GM18870 (cell line): ENCODE measurements at regions not wholly inside any gene's neighbourhood (a gene's known extent, or its start where the extent isn't known, plus 50 kb on each side); places are given as distances from the start of the nearest gene placed in this dataset.
"Not testable (repeated sequence)": the region's sequence is repeated elsewhere in the genome, so short reads cannot be mapped to it uniquely, and the experiment has no call there.

Experiments used
- ATAC-seq: cut with Tn5 transposase; IDR thresholded peaks from one replicate; pipeline ENCODE4 v1.9.1; 2021; ENCODE audit warnings: moderate library complexity; ENCODE audit not compliant: unreplicated experiment

DNA sequence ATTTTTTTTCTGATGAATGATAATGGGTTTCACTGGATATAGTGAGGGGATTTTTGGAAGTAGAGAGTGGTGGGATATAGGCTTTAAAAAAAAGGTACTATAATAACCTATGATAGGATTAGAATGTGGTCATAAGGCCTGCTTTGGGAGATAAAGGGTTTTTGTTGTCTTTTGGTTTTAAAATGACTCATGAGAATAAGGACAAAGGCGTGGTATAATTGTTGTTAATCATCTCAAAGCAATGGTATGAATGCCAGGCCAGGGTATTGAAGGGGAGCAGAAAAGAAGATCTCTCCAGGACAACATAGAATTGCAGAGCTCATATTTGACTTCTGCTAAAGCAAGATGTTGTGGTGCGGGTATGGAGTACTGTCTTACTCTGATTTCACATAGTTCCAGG lies 579.4 kb downstream of the JRKL start:
- no peak for ATAC-seq

DNA sequence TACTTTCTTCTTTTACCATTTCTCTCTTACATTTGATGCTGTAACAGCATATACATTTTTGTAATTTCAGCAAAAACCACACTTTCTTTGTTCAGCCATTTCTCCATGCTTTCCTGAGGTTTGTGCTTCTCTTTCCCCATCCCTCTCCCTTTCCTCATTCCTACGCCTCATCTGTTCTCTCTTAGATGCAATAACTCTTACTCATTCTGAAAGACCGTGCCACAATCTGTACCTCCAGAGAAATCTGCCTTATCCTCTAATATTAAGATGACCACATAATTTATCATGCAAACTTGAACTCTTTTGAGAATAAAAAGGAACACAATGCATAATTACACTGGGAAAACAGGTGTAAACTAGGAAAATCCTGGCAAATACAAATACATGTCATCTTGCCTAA lies 588.9 kb downstream of the JRKL start:
- ATAC-seq = no peak

DNA sequence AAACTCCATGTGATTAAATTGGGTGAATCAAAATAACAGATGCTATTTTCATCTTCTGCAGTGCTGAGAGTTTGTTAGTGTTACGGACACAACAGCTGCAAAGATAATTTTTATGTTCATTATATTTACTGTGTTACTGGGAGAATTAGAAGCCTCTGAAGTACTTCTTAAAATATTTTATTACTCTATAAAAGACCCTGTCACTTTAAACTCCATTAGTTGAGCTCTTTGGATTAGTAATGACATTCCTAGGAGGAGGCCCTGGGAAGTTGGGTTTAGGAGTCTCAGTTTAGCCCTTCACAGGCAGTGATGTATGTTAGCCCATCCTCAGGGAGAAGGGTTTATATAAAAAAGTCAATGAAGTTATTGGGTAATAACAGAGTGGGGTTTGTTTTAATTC lies 596.7 kb downstream of the JRKL start:
- no peak for ATAC-seq

DNA sequence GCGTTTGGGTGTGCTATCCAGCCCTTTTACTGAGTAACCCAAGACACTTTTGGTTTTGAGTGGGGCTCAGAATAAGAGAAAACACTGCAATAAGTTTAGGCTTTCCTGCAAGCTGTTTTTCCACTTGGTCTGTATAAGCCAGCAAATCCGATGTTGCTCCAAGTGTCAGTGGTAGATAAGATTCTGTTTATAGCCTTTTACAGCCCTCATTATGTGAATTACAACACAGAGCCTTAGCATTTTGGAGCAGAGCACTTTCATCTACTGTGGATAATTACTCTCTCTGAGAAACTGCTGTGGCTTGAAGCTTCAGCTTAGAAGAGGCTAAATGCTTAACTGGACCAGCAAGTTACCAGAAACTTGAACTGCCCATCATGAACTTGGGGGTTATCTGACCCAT lies 601.1 kb downstream of the JRKL start:
- no peak for ATAC-seq

DNA sequence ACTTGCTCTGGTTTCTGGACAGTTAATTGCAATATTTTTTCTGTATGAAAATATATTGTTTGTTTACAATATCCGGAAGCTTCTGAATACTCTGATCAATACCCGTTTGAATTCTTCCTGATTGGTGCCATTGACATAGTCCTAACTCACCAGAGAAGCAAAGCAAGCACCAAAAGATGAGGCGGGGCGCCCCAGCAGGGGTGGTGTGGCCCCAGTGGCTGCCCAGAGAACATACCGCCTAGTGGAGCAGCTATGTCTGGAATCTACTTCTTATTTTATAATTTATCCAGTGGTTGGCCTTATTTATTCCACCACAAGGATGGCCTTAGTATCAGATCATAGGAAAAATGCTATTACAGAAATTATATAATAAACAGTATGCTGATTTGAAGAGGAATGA lies 610.7 kb downstream of the JRKL start:
- ATAC-seq = no peak

DNA sequence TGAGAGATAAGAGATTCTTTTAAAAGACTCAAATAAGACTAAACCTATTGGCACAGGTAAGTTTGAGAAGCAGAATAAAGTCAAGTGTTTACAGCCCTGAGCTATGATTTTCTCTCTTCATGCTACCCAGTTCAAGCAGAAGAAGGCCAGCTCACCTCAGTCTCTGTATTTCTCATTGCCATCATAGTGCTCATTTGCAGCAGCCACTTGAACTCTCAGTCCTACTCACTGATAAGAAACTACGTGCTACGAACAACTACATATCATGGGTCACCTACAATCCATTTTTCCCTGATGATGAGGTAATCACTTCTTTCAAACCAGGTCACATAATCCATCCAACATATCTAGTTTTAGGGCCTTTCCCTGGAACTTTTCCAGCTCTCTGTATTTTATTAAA lies 617.5 kb downstream of the JRKL start:
- ATAC-seq = no peak

DNA sequence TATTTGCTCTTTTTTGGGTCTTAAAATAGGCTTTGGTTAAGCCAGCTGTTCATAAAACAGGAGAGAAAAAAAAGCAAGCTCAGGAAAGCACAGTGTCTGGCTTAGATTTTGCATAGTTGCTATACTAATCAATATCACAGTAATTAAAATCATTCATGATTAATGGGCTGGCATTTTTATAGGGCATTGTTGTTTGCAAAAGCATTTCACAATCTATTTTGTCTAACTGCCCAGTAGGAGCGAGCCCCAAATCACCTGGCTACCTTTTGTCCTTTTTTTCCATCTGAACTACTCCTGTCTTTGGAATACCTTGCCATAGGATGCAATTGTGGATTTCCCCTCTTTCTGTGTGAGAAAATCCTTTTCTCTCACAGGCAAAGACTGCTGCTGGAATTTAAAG lies 619.8 kb downstream of the JRKL start:
- no peak for ATAC-seq

DNA sequence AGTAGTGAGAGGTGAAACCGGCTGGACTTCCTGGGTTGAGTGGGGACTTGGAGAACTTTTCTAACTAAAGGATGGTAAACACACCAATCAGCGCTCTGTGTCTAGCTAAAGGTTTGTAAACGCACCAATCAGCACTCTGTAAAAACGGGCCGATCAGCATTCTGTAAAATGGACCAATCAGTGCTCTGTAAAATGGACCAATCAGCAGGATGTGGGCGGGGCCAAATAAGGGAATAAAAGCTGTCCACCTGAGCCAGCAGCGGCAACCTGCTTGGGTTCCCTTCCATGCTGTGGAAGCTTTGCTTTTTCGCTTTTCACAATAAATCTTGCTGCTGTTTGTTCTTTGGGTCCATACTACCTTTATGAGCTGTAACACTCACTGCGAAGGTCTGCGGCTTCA lies 621.2 kb downstream of the JRKL start:
- not testable (repeated sequence) for ATAC-seq

DNA sequence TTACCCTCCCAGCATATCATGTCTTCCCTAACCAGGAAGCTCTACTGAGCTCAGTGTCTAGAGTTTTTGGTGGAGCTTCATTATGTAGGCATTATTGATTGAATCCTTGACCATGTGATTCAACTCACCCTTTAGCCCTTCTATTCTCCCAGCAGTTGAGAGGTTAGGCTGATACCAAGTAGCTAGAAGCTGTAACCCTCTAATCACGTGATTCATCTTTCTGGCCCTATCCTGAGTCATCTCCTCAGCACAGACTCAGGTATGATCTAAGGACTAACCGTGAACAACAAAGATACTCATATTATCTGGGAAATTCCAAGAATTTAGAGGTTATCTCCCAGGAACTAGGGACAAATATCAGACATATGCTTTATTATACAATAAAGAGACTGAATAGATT lies 625.5 kb downstream of the JRKL start:
- no peak for ATAC-seq

DNA sequence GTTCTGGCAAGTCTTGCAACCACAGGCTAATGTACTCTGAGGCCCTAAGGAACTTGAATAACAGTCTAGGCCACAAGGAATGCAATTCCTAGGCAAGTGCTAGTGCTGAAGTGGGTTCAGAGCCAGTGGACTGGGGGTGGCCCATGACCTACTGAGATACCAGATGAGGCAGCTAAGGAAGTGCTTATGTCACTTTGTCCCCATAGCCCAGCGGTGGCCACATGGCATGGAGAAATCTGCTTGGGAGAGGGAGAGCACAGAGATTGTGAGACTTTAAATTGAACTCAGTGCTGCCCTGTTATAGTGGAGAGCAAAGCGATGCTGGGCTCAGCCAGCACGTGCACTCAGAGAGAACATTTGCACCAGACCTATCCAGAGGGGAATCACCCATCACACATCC lies 629.5 kb downstream of the JRKL start:
- ATAC-seq = no peak

DNA sequence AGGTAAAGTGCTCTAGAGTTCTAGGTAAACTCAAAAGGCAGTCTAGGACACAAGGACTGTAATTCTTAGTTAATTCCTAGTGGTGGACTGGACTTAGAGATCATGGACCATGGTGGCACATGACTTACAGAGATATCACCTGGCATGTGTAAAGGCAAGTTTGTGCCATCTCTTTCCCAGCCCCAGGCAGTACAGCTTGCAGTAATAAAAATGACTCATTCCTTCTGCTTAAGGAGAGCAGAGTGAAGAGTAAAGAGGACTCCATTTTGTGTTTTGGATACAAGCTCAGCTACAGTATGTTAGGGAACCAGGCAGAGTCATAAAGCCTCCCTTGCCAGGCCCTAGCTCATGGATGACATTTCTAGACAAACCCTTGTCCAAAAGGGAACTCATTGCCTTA lies 629.9 kb downstream of the JRKL start:
- no peak for ATAC-seq

DNA sequence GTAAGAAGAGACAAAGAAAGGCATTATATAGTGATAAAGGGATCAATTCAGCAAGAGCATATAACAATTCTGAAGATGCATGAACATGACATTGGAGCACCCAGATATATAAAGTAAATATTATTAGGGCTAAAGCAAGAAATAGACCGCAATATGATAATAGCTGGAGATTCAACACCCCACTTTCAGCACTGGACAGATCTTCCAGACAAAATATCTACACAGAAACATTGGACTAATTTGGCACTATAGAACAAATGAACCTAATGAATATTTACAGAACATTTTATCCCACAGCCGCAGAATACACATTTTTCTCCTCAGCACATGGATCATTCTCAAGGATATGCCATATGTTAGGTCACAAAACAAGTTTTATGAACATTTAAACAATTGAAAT lies 633.1 kb downstream of the JRKL start:
- no peak for ATAC-seq

DNA sequence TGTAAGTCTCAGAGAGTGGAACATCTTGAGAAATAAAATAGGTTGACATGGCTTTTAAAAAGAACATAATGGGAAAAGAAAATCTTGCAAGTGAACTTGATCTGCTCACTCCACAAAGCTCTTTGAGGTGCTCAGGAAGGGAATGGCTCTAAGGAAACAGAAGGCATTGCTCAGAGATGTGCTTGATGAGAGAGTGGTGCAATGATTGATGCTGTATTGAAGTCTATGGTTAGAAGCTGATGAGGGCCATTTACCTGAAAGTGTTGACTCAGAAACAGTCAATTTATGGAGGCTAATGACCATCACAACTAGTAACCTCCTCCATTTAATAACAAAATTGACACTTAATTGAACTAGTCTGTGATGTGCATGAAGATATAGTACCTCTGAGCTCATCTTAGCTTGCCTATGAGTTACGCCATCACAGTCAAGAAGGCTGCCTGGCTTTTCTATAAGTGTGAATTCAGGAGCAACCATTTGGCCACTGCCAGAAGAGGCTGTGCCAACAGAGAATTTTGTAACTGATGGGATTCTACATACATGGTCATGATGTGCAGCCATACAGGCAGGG lies 639.1 kb downstream of the JRKL start:
- no peak for ATAC-seq

DNA sequence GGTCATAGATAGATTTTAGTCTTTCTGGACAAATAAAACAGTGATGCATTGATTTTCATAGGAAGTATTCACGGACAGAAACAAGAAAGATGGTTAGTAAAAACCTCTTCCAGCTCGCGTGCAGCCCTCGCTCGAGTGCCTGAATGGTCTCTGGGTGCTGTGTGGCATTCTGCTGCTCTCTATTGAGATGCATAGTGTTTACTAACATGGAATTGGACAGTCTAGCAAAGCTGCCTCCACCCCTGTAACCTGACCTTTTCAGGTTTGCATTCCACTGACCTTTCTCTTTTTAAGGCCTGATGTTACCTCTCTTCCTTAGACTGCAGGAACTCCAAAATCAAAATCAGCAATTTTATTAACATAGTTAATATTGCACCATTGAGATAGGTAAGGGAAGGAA lies 643.4 kb downstream of the JRKL start:
- ATAC-seq = no peak

DNA sequence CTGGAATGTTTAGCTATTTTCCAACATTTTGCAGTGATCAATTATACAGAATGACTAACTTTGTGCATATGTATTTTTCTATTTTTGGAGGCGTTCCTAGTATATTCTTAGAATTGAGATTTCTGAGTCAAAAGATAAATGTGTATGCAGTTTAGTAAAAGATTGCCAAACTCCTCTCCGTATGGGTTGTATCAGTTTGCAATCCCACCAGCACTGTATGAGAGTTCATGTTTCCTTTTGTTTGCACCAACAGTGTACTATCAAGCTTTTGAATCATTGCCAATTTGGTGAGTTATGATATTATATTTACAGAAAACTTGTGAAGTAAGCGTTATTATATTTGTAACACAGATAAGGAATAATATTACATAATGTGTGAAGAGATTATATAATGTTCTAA lies 658.7 kb downstream of the JRKL start:
- ATAC-seq = no peak

DNA sequence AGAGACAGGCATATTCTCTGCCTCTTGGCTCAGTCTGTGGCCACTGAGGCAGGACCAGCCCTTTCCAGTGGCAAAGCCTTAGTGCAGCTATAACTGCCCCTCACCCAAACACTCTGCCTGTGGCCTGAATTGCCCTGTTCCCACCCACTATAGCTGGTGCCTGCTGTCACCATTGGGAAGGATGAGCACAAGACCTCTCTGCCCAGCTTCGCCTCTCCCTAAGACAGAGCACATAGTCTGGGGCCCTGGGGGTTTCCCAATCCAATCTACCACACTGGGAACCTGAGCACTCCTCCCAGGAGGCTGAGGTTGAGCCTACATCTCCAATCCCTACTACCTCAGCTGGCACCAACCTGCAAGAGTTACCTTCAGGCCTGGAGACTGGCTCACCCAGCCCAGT lies 670.4 kb downstream of the JRKL start:
- ATAC-seq = no peak

DNA sequence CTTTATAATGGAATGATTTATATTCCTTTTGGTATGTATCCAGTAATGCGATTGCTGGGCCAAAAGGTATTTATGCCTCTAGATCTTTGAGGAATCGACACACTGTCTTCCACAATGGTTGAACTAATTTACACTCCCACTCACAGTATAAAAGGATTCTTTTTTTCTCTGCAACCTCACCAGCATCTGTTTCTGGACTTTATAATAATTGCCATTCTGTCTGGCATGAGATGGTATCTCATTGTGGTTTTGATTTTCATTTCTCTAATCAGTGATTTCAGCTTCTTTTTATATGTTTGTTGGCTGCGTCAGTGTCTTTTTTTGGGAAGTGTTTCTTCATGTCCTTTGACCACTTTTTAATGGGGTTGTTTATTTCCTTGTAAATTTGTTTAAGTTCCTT lies 679.3 kb downstream of the JRKL start:
- no peak for ATAC-seq

DNA sequence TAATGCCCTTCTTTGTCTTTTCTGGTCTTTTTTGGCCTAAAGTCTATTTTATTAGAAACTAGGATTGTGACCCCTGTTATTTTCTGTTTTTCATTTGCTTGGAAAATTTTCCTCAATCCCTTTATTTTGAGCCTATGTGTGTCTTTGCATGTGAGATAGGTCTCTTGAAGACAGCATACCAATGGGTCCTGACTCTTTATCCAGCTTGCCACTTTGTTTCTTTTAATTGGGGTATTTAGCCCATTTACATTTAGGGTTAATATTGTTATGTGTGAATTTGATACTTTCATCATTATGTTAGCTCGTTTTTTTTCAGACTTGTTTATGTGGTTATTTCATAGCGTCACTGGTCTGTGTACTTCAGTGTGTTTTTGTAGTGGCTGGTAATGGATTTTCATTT lies 682.6 kb downstream of the JRKL start:
- no peak for ATAC-seq

DNA sequence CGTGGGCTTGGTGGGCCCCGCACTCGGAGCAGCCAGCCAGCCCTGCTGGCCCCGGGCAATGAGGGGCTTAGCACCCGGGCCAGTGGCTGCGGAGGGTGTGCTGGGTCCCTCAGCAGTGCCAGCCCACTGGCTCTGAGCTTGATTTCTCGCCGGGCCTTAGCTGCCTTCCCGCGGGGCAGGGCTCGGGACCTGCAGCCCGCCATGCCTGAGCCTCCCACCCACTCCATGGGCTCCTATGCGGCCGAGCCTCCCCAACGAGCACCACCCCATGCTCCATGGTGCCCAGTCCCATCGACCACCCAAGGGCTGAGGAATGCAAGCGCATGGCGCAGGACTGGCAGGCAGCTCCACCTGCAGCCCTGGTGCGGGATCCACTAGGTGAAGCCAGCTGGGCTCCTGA lies 686.9 kb downstream of the JRKL start:
- ATAC-seq = not testable (repeated sequence)

DNA sequence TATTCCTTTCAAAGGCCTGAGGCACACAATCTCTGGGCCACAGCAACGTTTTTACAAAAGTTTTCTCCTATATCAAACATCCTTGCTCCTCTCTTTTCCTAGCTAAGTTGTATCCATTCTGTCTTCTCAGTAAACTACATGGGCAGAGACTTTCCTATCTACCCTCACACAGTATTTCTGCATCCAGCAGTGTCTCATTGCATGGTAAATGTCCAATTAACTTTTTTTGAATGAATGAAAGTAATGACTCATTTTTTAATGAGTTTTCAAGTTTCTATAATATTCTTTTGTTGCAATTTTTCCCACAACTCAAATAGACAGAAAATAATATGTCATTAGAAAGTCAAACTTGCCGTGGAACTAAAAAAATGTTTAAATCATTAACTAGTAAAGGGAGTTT lies 688.6 kb downstream of the JRKL start:
- no peak for ATAC-seq

DNA sequence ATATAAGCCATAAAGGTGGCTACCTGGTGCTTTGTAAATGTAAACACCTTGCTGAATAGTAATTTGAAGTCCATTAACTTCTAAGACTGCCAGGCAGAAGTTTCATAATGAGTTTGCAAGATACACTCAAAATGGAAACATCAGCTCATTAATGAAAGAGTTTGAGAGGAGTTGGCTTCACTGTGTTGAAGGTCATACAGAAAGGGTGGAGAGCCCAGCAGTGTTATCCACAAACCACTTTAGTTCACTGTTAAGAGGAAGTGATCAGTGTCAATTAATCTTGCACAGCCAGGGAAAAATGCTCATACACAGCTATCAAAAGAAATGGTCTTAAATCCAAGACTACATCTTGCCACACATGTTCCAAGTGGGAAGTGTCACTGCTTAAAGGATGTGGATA lies 689.4 kb downstream of the JRKL start:
- ATAC-seq = no peak

DNA sequence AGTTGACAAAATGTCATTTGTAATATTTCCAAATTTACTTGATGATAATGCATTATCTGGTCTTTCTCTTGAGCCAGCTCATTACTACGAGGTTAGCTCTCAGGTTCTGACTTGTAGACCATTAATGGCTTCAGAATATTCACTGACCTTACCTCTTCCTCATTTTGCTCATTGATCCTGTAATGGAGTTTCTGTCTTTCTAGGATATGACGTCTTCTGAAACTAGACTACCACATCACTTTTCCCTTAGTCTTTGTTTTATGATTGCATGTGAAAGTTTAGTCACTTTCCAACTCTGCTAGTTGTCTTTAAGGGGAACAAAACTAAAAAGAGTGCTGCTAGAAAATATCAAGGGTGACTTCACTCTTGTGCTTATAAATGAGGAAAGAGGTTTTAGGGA lies 697.6 kb downstream of the JRKL start:
- peak; percentile 81 for ATAC-seq

DNA sequence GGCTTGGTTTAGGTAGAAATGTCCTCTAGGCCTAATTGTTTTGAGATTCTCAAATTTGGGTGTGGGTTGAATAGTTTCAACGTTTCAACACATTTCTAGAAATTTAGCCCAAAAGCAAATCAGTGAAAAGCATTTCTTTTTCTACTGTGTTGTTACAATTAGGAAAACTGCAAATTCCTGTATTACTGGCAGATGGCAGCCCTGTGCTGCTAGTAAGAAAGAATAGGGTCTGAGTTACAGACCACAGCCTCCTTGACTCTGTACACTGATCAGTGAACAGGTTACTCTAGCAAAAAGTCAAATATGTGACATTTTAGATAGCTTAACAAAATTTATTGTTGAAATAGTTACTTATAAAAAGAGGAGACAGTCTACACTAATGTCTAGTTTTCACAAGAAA lies 703.0 kb downstream of the JRKL start:
- no peak for ATAC-seq

DNA sequence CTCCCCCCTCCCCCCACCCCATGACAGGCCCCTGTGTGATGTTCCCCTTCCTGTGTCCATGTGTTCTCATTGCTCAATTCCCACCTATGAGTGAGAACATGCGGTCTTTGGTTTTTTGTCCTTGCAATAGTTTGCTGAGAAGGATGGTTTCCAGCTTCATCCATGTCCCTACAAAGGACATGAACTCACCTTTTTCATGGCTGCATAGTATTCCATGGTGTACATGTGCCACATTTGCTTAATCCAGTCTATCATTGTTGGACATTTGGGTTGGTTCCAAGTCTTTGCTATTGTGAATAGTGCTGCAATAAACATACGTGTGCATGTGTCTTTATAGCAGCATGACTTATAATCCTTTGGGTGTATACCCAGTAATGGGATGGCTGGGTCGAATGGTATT lies 712.4 kb downstream of the JRKL start:
- ATAC-seq = not testable (repeated sequence)
